ENCODE measurements at regions not wholly inside any gene's neighbourhood (a gene's known extent, or its start where the extent isn't known, plus 50 kb on each side); places are given as distances from the start of the nearest gene placed in this dataset.

- no peak for TF ChIP-seq ZNF335 (tag by site-specific recombination; conservative IDR thresholded peaks at IDR 0.05)
- TF ChIP-seq CTCF (tag by site-specific recombination; IDR thresholded peaks at IDR 0.05), result no peak
- no peak for TF ChIP-seq ZSCAN18 (tag by site-specific recombination; IDR thresholded peaks at IDR 0.05)
- no peak for TF ChIP-seq SETDB1 (IDR thresholded peaks at IDR 0.05; ENCODE audit: insufficient read length, low read length)
- TF ChIP-seq ZNF132 (tag by site-specific recombination; IDR thresholded peaks at IDR 0.05; ENCODE audit: borderline replicate concordance), result no peak
- TF ChIP-seq FEZF1 (tag by site-specific recombination; IDR thresholded peaks at IDR 0.05), result no peak
- no peak for TF ChIP-seq ZNF280D (tag by site-specific recombination; IDR thresholded peaks at IDR 0.05)
- no peak for TF ChIP-seq ZNF274 (IDR thresholded peaks at IDR 0.05; ENCODE audit: low read length)
- TF ChIP-seq ZNF274 (tag by site-specific recombination; IDR thresholded peaks at IDR 0.05; ENCODE audit: borderline replicate concordance), result no peak
Measured at GRCh38 chr7:106384373-106384772, 99.6 kb upstream of the NAMPT start.
